ENCODE measurements at regions not wholly inside any gene's neighbourhood (a gene's known extent, or its start where the extent isn't known, plus 50 kb on each side); places are given as distances from the start of the nearest gene placed in this dataset.

DNA sequence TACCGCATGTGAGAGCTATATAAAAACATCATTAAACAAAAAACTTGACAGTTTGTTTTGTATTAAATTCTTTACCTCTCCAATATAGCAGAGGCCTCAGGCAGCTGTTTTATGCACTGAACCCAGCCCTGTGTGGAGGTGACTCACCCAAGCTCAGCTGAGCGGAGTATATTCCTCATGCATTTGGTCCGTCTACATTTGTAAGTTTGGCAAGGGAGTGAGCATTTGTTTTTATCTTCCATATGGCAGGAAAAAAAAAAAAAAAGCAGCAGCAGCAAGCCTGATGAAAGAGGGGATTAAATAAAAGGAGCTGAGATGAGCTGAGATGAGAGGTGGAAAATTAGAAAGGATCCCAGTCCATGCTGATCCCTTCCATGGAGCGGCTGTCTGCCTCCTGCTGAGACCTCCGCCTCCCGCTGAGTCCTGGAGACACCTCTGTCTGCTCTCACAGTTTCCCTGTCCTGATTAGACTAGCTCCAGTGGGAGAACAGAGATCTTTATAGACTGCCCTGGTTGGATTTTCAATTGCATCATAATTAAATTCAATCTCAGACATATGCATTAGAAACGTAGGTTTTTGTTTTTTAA is 112.0 kb upstream of the CTNND2 start:
- TF ChIP-seq, protein P1, sequence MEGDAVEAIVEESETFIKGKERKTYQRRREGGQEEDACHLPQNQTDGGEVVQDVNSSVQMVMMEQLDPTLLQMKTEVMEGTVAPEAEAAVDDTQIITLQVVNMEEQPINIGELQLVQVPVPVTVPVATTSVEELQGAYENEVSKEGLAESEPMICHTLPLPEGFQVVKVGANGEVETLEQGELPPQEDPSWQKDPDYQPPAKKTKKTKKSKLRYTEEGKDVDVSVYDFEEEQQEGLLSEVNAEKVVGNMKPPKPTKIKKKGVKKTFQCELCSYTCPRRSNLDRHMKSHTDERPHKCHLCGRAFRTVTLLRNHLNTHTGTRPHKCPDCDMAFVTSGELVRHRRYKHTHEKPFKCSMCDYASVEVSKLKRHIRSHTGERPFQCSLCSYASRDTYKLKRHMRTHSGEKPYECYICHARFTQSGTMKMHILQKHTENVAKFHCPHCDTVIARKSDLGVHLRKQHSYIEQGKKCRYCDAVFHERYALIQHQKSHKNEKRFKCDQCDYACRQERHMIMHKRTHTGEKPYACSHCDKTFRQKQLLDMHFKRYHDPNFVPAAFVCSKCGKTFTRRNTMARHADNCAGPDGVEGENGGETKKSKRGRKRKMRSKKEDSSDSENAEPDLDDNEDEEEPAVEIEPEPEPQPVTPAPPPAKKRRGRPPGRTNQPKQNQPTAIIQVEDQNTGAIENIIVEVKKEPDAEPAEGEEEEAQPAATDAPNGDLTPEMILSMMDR (IDR thresholded peaks at IDR 0.05), result no peak
- no peak for TF ChIP-seq EP300 (IDR thresholded peaks at IDR 0.05)
